OCI-LY1 (cell line): ENCODE measurements at regions not wholly inside any gene's neighbourhood (a gene's known extent, or its start where the extent isn't known, plus 50 kb on each side); places are given as distances from the start of the nearest gene placed in this dataset.

Source experiments
- H2AFZ ChIP-seq: fragments of 200-600 bp; sonication (generic), shearing (Covaris generic); 2 replicates; pipeline ENCODE4 v1.6.0; 2014; ENCODE audit warnings: antibody characterized with exemption, mild to moderate bottlenecking, low read length
- H3F3A ChIP-seq: fragments of 200-600 bp; sonication (generic), shearing (Covaris generic); 2 replicates; pipeline ENCODE4 v1.6.0; 2014; ENCODE audit warnings: mild to moderate bottlenecking, antibody characterized with exemption, low read length, moderate library complexity; ENCODE audit not compliant: insufficient read depth
- H3K27ac ChIP-seq: fragments of 200-600 bp; sonication (generic); 2 replicates; pipeline ENCODE4 v1.5.1; 2014; ENCODE audit warnings: low read length, mixed run types, mild to moderate bottlenecking, low read depth; ENCODE audit not compliant: poor library complexity, severe bottlenecking
- H3K27me3 ChIP-seq: fragments of 200-600 bp; sonication (generic); 2 replicates; pipeline ENCODE4 v1.6.0; 2014; ENCODE audit warnings: antibody characterized with exemption, mild to moderate bottlenecking, low read length, moderate library complexity; ENCODE audit not compliant: insufficient read depth
- H3K36me3 ChIP-seq: fragments of 200-600 bp; sonication (generic); 2 replicates; pipeline ENCODE4 v1.6.1; 2014; ENCODE audit warnings: mild to moderate bottlenecking, antibody characterized with exemption, low read length, moderate library complexity, mixed read lengths; ENCODE audit not compliant: insufficient read depth
- H3K4me1 ChIP-seq: fragments of 200-600 bp; sonication (generic); 2 replicates; pipeline ENCODE4 v1.5.1; 2014; ENCODE audit warnings: mild to moderate bottlenecking, low read length, moderate library complexity; ENCODE audit not compliant: insufficient read depth, severe bottlenecking
- H3K4me2 ChIP-seq: fragments of 200-600 bp; sonication (generic), shearing (Covaris generic); 2 replicates; pipeline ENCODE4 v1.6.1; 2014; ENCODE audit warnings: low read length
- H3K4me3 ChIP-seq: fragments of 200-600 bp; sonication (generic); 2 replicates; pipeline ENCODE4 v1.5.1; 2014; ENCODE audit warnings: low read length, low read depth, mild to moderate bottlenecking, mixed read lengths; ENCODE audit not compliant: poor library complexity, severe bottlenecking
- H3K79me2 ChIP-seq: fragments of 200-600 bp; shearing (Covaris generic); 2 replicates; pipeline ENCODE4 v1.6.1; 2016; ENCODE audit warnings: mixed run types, low read length, mixed read lengths; ENCODE audit not compliant: insufficient read depth
- H3K9ac ChIP-seq: fragments of 200-600 bp; sonication (generic), shearing (Covaris generic); 2 replicates; pipeline ENCODE4 v1.6.1; 2014; ENCODE audit warnings: mild to moderate bottlenecking, low read length, mixed read lengths
- H3K9me2 ChIP-seq: fragments of 200-600 bp; sonication (generic), shearing (Covaris generic); 2 replicates; pipeline ENCODE4 v1.6.1; 2014; ENCODE audit warnings: low read depth, mild to moderate bottlenecking, low read length, mixed read lengths
- H3K9me3 ChIP-seq: fragments of 200-600 bp; shearing (Covaris generic); 2 replicates; pipeline ENCODE4 v1.6.1; 2014; ENCODE audit warnings: low read length, mixed read lengths
- H4K20me1 ChIP-seq: fragments of 200-600 bp; sonication (generic), shearing (Covaris generic); 2 replicates; pipeline ENCODE4 v1.6.0; 2016; ENCODE audit warnings: mild to moderate bottlenecking, low read length; ENCODE audit not compliant: insufficient read depth
- CTCF ChIP-seq: fragments of 200-600 bp; sonication (generic), shearing (Covaris generic); IDR thresholded peaks from 2 replicates; pipeline ENCODE4 v1.5.1; 2017; ENCODE audit warnings: mild to moderate bottlenecking, antibody characterized with exemption, low read length, moderate library complexity, mixed read lengths
- EZH2 ChIP-seq: fragments of 200-600 bp; sonication (generic), shearing (Covaris generic); IDR thresholded peaks from 2 replicates; pipeline ENCODE4 v1.8.0; 2017; ENCODE audit warnings: borderline replicate concordance, mixed run types, mild to moderate bottlenecking, antibody characterized with exemption, low read length, moderate library complexity, mixed read lengths

- Histone ChIP-seq H3K4me2 (no peak overlapping the region), H3K27me3 (no peaks in the 10 kb centered on the region), H3F3A (no peaks in the 10 kb centered on the region), H3K4me3 (no peak overlapping the region), H3K9ac (no peak overlapping the region), H2AFZ (no peak overlapping the region), H3K9me2 (no peaks in the 10 kb centered on the region), H3K9me3 (no peaks in the 10 kb centered on the region), H3K27ac (no peak overlapping the region), H3K79me2 (no peaks in the 10 kb centered on the region), H4K20me1 (no peaks in the 10 kb centered on the region), H3K4me1 (no peaks in the 10 kb centered on the region), H3K36me3 (no peaks in the 10 kb centered on the region)
- TF ChIP-seq CTCF (no peak), EZH2 (no peak)
Observed at GRCh38 chr7:45443263-45443662, 130.9 kb upstream of the ADCY1 start.

GRCh38 chr7:45446195-45446944 is 127.8 kb upstream of the ADCY1 start:
- no peak overlapping the region for H3K27ac ChIP-seq
- no peaks in the 10 kb centered on the region for H3K9me3 ChIP-seq
- no peak overlapping the region for H3K4me3 ChIP-seq
- TF ChIP-seq CTCF (no peak), EZH2 (no peak)
- H3K9ac ChIP-seq: no peak overlapping the region
- H4K20me1 ChIP-seq: no peaks in the 10 kb centered on the region
- H3F3A ChIP-seq: no peaks in the 10 kb centered on the region
- no peaks in the 10 kb centered on the region for H3K9me2 ChIP-seq
- H2AFZ ChIP-seq: no peak overlapping the region
- no peaks in the 10 kb centered on the region for H3K4me1 ChIP-seq
- no peak overlapping the region for H3K4me2 ChIP-seq
- no peaks in the 10 kb centered on the region for H3K36me3 ChIP-seq
- no peaks in the 10 kb centered on the region for H3K79me2 ChIP-seq
- no peaks in the 10 kb centered on the region for H3K27me3 ChIP-seq

GRCh38 chr7:45447296-45447695 is 126.9 kb upstream of the ADCY1 start:
- Histone ChIP-seq H4K20me1 (no peaks in the 10 kb centered on the region), H3K9me2 (no peaks in the 10 kb centered on the region), H3K79me2 (no peaks in the 10 kb centered on the region), H3F3A (no peaks in the 10 kb centered on the region), H3K4me1 (no peaks in the 10 kb centered on the region), H2AFZ (no peak overlapping the region), H3K4me3 (no peak overlapping the region), H3K9ac (no peak overlapping the region), H3K4me2 (no peak overlapping the region), H3K27me3 (no peaks in the 10 kb centered on the region), H3K27ac (no peak overlapping the region), H3K9me3 (no peaks in the 10 kb centered on the region), H3K36me3 (no peaks in the 10 kb centered on the region)
- TF ChIP-seq EZH2 (no peak), CTCF (no peak)
